ENCODE measurements at regions not wholly inside any gene's neighbourhood (a gene's known extent, or its start where the extent isn't known, plus 50 kb on each side); places are given as distances from the start of the nearest gene placed in this dataset.

DNA sequence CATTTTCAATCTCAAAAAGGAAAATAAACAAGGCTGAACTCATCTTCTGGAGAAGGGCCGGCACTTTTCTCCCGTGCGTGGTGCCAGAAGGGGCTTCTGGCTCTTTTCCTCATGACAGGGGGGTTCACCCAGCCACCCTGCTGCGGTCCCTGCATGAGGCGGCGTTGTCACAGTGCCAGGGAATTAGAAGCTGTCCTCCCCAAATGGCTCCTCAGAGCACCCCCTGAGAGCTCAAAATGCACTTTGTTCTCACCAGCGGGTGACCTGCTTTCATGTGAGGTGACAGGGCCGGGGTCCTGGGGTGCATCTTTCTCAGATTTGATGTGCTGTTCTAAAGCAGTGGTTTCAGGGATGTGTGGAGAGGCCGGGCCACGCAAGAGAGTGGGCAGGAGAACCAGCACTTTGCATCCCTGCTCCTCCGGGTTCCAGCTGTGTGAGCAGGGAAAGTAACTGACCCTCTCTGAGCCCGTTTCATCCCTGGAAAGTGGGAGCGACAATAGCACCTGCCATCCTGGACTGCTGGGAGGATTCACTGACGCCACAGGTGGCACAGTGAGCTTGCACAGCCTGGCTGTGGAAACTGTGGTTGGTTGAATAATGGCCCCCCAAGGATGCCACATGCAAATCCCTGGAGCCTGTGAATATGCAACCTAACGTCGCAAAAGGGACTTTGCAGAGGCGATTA is 94.0 kb downstream of the FOXL1 start:
- TF ChIP-seq GATA2 (IDR thresholded peaks at IDR 0.05; ENCODE audit: low read depth, low read length) (no peak), GATA3 (IDR thresholded peaks at IDR 0.05; ENCODE audit: low read depth, low read length) (no peak)
